OCI-LY3 (cell line): ENCODE measurements at regions not wholly inside any gene's neighbourhood (a gene's known extent, or its start where the extent isn't known, plus 50 kb on each side); places are given as distances from the start of the nearest gene placed in this dataset.

Source experiments
- CTCF ChIP-seq: fragments of 200-600, 300-600 bp; sonication (generic); IDR thresholded peaks from 2 replicates; pipeline ENCODE4 v1.5.1; 2014; ENCODE audit warnings: antibody characterized with exemption, low read length, low read depth
- EZH2phosphoT487 ChIP-seq: fragments of 200-600 bp; shearing (Covaris generic); IDR thresholded peaks from 2 replicates; pipeline ENCODE4 v1.6.1; 2018; ENCODE audit warnings: antibody characterized with exemption, mixed run types, low read depth

DNA sequence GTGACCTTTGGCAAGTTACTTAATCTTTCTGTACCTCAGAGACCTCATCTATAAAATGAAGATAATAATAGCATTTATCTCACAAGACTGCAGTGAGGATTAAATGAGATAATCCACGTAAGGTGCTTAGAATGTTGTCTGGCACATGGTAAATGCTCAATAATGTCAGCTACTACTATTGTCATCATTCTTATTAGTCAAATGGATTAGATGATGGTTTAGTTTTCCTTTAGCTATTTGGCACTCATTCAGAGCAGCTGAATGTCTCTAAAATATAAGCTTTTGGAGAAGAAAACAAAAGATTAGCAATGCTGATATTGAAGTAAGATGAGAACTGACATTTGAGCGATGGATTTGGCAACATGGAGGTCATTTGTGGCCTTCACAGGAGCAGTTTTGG lies 125.1 kb downstream of the AQP4 start:
- TF ChIP-seq CTCF (no peak), EZH2phosphoT487 (no peak)
